Bronchial epithelial cell (primary cell): ENCODE measurements at regions not wholly inside any gene's neighbourhood (a gene's known extent, or its start where the extent isn't known, plus 50 kb on each side); places are given as distances from the start of the nearest gene placed in this dataset.
"Not testable (repeated sequence)": the region's sequence is repeated elsewhere in the genome, so short reads cannot be mapped to it uniquely, and the experiment has no call there.

Source experiments
- DNase-seq: peaks from one replicate; pipeline ENCODE4 v3.0.0-alpha.2; 2010; ENCODE audit warnings: low read depth
- FAIRE-seq: peaks from 2 replicates; lab custom pipeline; 2011; peaks lifted over from hg19 to GRCh38; lab: Jason Lieb, UNC
- H3K27me3 ChIP-seq: 2 replicates; pipeline ENCODE4 v1.5.1; 2011; ENCODE audit warnings: low read length; ENCODE audit not compliant: control insufficient read depth, insufficient read depth
- H3K36me3 ChIP-seq: 2 replicates; pipeline ENCODE4 v1.5.1; 2011; ENCODE audit warnings: low read length; ENCODE audit not compliant: control insufficient read depth, insufficient read depth
- H3K4me3 ChIP-seq: 2 replicates; pipeline ENCODE4 v1.5.1; 2011; ENCODE audit warnings: mild to moderate bottlenecking, low read depth, low read length, control low read depth
- CTCF ChIP-seq: IDR thresholded peaks from 2 replicates; pipeline ENCODE4 v1.5.1; 2011; ENCODE audit warnings: mild to moderate bottlenecking, moderate library complexity, low read length, control low read depth, inconsistent platforms; ENCODE audit not compliant: insufficient read depth, severe bottlenecking

GRCh38 chr12:124675881-124676713 is 108.7 kb upstream of the NCOR2 start:
- DNase-seq = no peak
- no peak for FAIRE-seq
- no peaks in the 10 kb centered on the region for H3K27me3 ChIP-seq
- no peak overlapping the region for H3K4me3 ChIP-seq
- no peaks in the 10 kb centered on the region for H3K36me3 ChIP-seq
- no peak for TF ChIP-seq CTCF

GRCh38 chr12:124674937-124675336 is 107.5 kb upstream of the NCOR2 start:
- DNase-seq = no peak
- no peaks in the 10 kb centered on the region for H3K36me3 ChIP-seq
- no peaks in the 10 kb centered on the region for H3K27me3 ChIP-seq
- no peak for FAIRE-seq
- H3K4me3 ChIP-seq = no peak overlapping the region
- no peak for TF ChIP-seq CTCF

GRCh38 chr12:124673801-124674617 is 106.6 kb upstream of the NCOR2 start:
- TF ChIP-seq CTCF = no peak
- H3K27me3 ChIP-seq = no peaks in the 10 kb centered on the region
- FAIRE-seq (no peak), DNase-seq (peak; percentile 51)
- no peaks in the 10 kb centered on the region for H3K36me3 ChIP-seq
- H3K4me3 ChIP-seq = no peak overlapping the region

- H3K27me3 ChIP-seq, DNase-seq, H3K4me3 ChIP-seq, H3K36me3 ChIP-seq, FAIRE-seq: not testable (repeated sequence)
Measured at GRCh38 chr12:124669271-124669721, 101.9 kb upstream of the NCOR2 start.

GRCh38 chr12:124668602-124669001 is 101.2 kb upstream of the NCOR2 start:
- Histone ChIP-seq H3K36me3 (no peaks in the 10 kb centered on the region), H3K27me3 (no peaks in the 10 kb centered on the region), H3K4me3 (no peak overlapping the region)
- DNase-seq (no peak), FAIRE-seq (no peak)
- TF ChIP-seq CTCF = no peak
